NCI-H2171 treated with DMSO at 0.1 percent for 48 hours (cell line): ENCODE measurements at regions not wholly inside any gene's neighbourhood (a gene's known extent, or its start where the extent isn't known, plus 50 kb on each side); places are given as distances from the start of the nearest gene placed in this dataset.
"Not testable (repeated sequence)": the region's sequence is repeated elsewhere in the genome, so short reads cannot be mapped to it uniquely, and the experiment has no call there.

ENCODE experiments used
- DNase-seq: peaks from one replicate; lab custom pipeline; 2025; lab: John Stamatoyannopoulos, UW

GRCh38 chr5:163878490-163878889 is 373.1 kb downstream of the MAT2B start:
- DNase-seq: no peak

- no peak for DNase-seq
Observed at GRCh38 chr5:163880302-163880701, 374.9 kb downstream of the MAT2B start.

- no peak for DNase-seq
Observed at GRCh38 chr5:163885117-163885516, 379.7 kb downstream of the MAT2B start.

- DNase-seq: no peak
Observed at GRCh38 chr5:163887854-163888253, 382.4 kb downstream of the MAT2B start.

DNA sequence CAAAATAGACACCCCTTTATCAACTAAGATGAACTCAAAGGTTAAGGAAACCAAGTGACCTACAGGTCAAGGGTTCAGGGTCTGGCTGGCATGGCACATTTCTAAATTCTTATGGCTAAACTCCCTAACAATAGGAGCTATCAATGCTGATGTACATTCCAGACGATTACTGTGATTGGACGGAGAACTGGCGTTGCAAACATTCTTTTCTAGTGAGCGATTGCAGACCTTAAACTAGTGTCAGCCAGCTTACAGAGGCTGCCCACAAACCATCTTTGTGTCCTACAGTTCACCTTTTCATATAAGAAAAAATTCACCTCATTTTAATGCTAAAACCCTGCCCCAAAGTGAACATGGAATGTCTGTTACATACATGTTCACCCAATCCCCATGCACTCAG is 382.9 kb downstream of the MAT2B start:
- DNase-seq: no peak

DNA sequence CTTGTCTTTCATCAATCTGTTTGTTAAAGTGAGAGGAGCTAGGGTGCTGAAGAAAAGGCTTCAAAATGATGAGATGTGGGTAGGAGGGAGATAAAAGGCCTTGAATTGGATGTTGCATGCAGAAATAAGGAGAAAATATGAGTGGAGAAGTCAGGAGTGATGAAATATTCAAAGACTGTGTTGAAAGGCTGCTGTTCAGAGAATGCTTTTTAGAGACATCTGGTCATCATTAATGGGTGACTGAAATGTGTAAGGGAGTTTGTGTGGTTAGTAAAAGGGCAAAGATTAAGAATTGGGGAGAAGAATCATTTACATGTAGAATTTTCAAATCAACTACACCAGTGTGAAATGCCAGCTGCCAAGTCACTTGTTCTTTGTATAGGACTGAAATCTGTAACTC is 383.9 kb downstream of the MAT2B start:
- peak; percentile 41 for DNase-seq

GRCh38 chr5:163890261-163890660 is 384.8 kb downstream of the MAT2B start:
- no peak for DNase-seq

DNA sequence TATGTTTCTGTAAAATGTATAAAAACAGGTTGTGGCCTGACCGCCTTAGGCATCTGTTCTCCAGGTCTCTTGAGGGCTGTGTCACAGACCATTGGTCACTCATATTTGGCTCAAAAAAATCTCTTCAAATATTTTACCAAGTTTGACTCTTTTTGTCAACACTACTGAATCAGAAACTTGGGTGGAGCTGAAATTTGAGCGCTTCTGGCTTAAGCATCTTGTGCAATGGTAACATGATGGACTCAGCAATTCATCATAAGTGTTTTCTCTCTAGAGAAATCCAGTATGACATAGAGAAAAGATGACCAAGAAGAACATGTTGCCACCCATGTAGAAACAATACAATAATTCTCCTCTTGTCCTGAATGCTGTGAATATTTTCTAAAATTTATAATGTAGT is 387.9 kb downstream of the MAT2B start:
- DNase-seq: no peak

GRCh38 chr5:163894645-163895044 is 389.2 kb downstream of the MAT2B start:
- DNase-seq: no peak

DNA sequence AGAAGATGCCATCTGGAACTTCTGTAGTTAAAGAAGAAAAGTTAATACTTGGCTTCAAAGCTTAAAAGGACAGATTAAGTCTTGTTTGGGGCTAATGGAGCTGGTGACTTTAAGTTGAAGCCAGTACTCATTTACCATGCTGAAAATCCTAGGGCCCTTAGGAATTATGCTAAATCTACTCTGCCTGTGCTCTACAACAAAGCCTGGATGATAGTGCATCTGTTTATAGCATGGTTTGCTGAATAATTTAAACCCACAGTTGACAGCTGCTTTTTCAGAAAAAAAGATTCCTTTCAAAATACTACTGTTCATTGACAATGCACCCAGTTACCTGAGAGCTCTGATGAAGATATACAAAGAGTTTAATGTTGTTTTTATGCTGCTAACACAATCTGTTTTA is 393.5 kb downstream of the MAT2B start:
- DNase-seq: no peak

DNA sequence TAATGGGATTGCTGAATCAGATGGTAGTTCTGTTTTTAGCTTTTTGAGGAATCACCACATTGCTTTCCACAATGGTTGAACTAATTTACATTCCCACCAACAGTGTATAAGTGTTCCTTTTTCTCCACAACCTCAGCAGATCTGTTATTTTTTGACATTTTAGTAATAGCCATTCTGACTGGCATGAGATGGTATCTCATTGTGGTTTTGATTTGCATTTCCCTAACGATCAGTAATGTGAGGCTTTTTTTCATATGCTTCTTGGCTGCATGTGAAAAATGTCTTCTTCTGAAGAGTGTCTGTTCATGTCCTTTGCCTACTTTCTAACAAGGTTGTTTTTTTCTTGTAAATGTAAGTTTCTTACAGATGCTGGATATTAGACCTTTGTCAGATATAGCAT is 402.4 kb downstream of the MAT2B start:
- DNase-seq: not testable (repeated sequence)

DNA sequence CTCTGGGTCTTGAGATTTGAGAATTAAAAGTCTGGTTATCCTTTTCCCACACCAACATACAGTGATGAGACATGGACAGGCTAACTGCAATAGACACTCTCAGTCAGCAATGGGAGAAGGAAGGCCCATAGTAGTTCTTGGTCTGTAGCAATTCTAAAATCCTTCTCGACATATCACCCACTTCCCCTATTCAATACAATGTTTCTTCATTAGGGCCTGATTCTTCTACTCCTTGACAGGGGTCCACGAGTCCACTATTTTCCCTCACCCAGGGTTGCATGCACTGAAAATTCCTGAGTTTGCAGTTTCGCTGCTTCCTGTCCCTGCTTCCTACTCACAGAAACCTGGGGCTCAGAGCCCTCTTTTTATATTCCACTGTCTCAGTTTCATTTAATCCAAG is 402.8 kb downstream of the MAT2B start:
- no peak for DNase-seq

- no peak for DNase-seq
Observed at GRCh38 chr5:163910226-163910625, 404.8 kb downstream of the MAT2B start.

DNA sequence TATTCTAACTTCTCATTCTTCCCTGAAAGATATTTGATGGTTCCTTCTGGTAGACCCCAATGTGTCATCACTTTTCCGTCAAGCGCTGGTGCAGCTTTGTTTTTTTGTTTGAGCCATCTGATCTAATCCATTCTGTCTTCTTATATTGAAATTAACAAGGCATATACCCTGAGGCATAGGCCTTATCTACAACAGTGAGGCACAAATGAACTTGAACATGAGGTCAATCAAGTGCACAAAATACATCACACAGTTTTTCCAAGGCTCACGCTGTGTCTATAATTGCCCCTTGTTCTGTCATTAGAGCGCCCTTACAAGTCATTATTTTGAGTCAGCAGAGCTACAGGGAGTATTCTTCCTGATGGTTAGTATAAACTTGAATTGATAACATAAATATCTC is 406.6 kb downstream of the MAT2B start:
- DNase-seq: no peak

- DNase-seq: peak; percentile 5
Observed at GRCh38 chr5:163913548-163913947, 408.1 kb downstream of the MAT2B start.

DNA sequence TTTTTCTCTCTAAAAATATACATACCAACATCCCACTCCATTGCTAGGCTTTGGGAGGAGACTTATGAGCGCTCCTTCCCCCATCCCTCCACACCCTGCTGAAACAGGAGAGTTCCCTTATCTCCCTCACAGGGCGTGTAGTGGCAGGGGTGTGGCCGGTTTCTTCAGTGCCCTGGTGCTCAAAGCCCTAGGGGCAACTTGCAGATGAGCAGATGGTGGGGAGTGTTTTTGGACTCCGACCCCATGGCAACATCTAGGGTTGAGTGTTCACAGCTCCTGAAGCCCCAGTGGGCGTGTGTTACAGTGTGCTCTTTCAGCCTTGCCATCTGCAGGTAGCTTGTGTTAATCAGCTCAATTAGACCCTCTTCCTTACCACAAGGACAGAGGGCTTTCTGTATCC is 409.5 kb downstream of the MAT2B start:
- DNase-seq: peak; percentile 95

- DNase-seq: peak; percentile 83
Observed at GRCh38 chr5:163915481-163915961, 410.1 kb downstream of the MAT2B start.

- no peak for DNase-seq
Observed at GRCh38 chr5:163916376-163916775, 411.0 kb downstream of the MAT2B start.

DNA sequence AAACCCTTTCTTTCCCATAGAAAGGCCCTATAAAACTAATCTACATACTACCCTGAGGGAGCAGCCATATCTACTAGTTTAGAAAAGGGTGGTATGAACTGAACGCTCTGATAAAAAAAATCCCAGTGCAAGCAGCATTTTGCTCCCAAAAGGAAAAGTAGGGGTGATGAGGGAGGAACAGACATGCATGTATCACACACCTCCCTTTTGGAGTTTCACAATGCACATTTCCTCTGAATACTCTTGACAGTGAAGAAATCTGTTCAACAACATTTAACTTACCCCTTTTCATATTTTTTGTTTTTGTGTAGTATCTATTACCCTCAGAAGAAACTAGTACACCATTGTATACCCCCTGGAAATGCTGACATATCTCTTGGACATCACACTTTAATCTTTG is 411.4 kb downstream of the MAT2B start:
- no peak for DNase-seq

- DNase-seq: no peak
Observed at GRCh38 chr5:163917747-163918146, 412.3 kb downstream of the MAT2B start.

- DNase-seq: not testable (repeated sequence)
Observed at GRCh38 chr5:163934990-163935389, 429.6 kb downstream of the MAT2B start.

DNA sequence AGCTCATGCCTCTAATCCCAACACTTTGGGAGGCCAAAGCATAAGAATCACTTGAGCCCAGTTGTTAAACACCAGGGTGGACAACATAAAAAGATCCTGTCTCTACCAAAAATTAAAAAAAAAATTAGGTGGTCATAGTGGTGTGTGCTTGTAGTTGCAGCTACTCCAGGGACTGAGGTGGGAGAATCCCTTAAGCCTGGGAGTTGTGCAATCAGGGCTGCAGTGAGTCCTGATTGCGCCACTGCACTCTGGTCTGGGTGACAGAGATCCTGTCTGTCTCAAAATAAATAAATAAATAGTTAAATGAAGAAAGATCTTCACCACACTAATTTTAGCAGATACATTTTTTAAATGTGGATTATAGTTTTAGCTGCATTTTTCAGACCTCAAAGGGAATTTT is 433.2 kb downstream of the MAT2B start:
- no peak for DNase-seq

GRCh38 chr5:163941079-163941478 is 435.7 kb downstream of the MAT2B start:
- DNase-seq: no peak

GRCh38 chr5:163943546-163943945 is 438.1 kb downstream of the MAT2B start:
- DNase-seq: no peak

- no peak for DNase-seq
Observed at GRCh38 chr5:163944738-163945137, 439.3 kb downstream of the MAT2B start.
